ENCODE measurements at regions not wholly inside any gene's neighbourhood (a gene's known extent, or its start where the extent isn't known, plus 50 kb on each side); places are given as distances from the start of the nearest gene placed in this dataset.

- no peaks in the 10 kb centered on the region for H3K9me3 ChIP-seq (replicated peaks; ENCODE audit: control insufficient read depth, insufficient read depth, low read length)
- BruUV-seq (replicated peaks), result no TSS peak
- no peaks in the 10 kb centered on the region for H3K9me1 ChIP-seq (replicated peaks; ENCODE audit: control insufficient read depth, extremely low read depth, insufficient read depth, low read length)
- dilution Hi-C loops (cut with MboI; ENCODE audit: extremely low pct_ligation_motif_present, low sequenced_read_pairs) (no loop called here), intact Hi-C loops (cut with micrococcal nuclease) (no loop called here)
- ChIA-PET CTCF (interaction anchor here (1.3 kb wide), 1 partner anchor 9 kb away, joined by 3 read pairs; no protein-coding TSS in a partner anchor), POLR2A (no interaction called here)
- H3K4me1 ChIP-seq (ENCODE audit: control insufficient read depth, extremely low read depth, insufficient read depth, low read length), result no peaks in the 10 kb centered on the region
- H4K20me1 ChIP-seq (replicated peaks; ENCODE audit: control insufficient read depth, extremely low read depth, insufficient read depth, low read length), result no peaks in the 10 kb centered on the region
- FAIRE-seq (no peak), DNase-seq (ENCODE audit: low read depth, low spot score) (no peak)
- no peaks in the 10 kb centered on the region for H3K36me3 ChIP-seq (ENCODE audit: control insufficient read depth in 2 of 2, extremely low read depth in 1 of 2, insufficient read depth in 2 of 2, low read length in 2 of 2)
- no peak overlapping the region for H2AFZ ChIP-seq (ENCODE audit: low read depth, low read length)
- H3K4me3 ChIP-seq (replicated peaks in 1 of 3; ENCODE audit: insufficient read depth in 1 of 3, low read depth in 1 of 3, low read length in 3 of 3), result no peak overlapping the region
- no peak overlapping the region for H3K4me2 ChIP-seq (ENCODE audit: insufficient read depth, low read length)
- H3K27me3 ChIP-seq (ENCODE audit: control insufficient read depth in 2 of 2, insufficient read depth in 2 of 2, low read length in 2 of 2), result no peaks in the 10 kb centered on the region
- no peak overlapping the region for H3K9ac ChIP-seq (replicated peaks; ENCODE audit: extremely low read depth, insufficient read depth, low read length)
- H3K27ac ChIP-seq (ENCODE audit: insufficient read depth, low read depth, low read length), result no peak overlapping the region
- H3K79me2 ChIP-seq (ENCODE audit: control insufficient read depth, insufficient read depth, low read length), result no peaks in the 10 kb centered on the region
- TF ChIP-seq CTCF (IDR thresholded peaks at IDR 0.05; ENCODE audit: extremely low read depth in 1 of 2, insufficient read depth in 1 of 2, low read depth in 1 of 2, low read length in 2 of 2) (no peak), MAX (IDR thresholded peaks at IDR 0.05; ENCODE audit: insufficient read depth, insufficient read length) (no peak), GATA2 (IDR thresholded peaks at IDR 0.05; ENCODE audit: insufficient read depth, insufficient read length, low read depth, low read length) (no peak), EZH2 (IDR thresholded peaks at IDR 0.05; ENCODE audit: borderline replicate concordance, low read depth, low read length, severe bottlenecking) (no peak), POLR2A (IDR thresholded peaks at IDR 0.05; ENCODE audit: low read depth, low read length) (no peak), JUN (IDR thresholded peaks at IDR 0.05; ENCODE audit: borderline replicate concordance, insufficient read depth, insufficient read length, low read depth) (no peak), POLR2AphosphoS5 (IDR thresholded peaks at IDR 0.05; ENCODE audit: insufficient read depth, low read depth, low read length) (no peak), FOS (IDR thresholded peaks at IDR 0.05; ENCODE audit: borderline replicate concordance, insufficient read depth, low read length) (no peak)
These were observed 664.3 kb upstream of the B3GALT2 start for GRCh38 chr1:193850745-193851144.
